ENCODE measurements at regions not wholly inside any gene's neighbourhood (a gene's known extent, or its start where the extent isn't known, plus 50 kb on each side); places are given as distances from the start of the nearest gene placed in this dataset.
"Not testable (repeated sequence)": the region's sequence is repeated elsewhere in the genome, so short reads cannot be mapped to it uniquely, and the experiment has no call there.

DNA sequence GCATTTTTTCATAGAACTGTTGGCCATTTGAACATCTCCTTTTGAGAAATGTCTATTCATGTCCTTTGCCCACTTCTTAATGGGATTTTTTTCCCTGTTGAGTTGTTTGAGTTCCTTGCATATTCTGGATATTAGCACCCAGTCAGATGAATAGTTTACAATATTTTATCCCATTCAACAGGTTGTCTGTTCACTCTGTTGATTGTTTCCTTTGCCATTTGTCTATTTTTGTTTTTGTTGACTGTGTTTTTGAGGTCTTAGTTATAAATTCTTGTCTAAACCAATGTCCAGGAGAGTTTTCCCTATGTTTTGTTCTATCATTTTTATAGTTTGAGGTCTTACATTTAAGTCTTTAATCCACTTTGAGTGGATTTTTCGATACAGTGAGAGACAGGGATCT is 139.0 kb upstream of the TNPO1 start:
- Histone ChIP-seq H3K4me1 (no peaks in the 10 kb centered on the region), H3K27ac (no peak overlapping the region), H3K36me3 (no peaks in the 10 kb centered on the region), H3K9me3 (peaks cover 0 to 22% (median 4%) of the 10 kb centered on the region in 12 donors), H3K4me3 (no peak overlapping the region), H3K27me3 (peaks cover 0 to 5% (median 0%) of the 10 kb centered on the region in 9 donors)
- 60 to 70% (median 64%) methylated on average over 1 of the region's 1 CpG for WGBS, 4 donors
- TF ChIP-seq, protein P1, sequence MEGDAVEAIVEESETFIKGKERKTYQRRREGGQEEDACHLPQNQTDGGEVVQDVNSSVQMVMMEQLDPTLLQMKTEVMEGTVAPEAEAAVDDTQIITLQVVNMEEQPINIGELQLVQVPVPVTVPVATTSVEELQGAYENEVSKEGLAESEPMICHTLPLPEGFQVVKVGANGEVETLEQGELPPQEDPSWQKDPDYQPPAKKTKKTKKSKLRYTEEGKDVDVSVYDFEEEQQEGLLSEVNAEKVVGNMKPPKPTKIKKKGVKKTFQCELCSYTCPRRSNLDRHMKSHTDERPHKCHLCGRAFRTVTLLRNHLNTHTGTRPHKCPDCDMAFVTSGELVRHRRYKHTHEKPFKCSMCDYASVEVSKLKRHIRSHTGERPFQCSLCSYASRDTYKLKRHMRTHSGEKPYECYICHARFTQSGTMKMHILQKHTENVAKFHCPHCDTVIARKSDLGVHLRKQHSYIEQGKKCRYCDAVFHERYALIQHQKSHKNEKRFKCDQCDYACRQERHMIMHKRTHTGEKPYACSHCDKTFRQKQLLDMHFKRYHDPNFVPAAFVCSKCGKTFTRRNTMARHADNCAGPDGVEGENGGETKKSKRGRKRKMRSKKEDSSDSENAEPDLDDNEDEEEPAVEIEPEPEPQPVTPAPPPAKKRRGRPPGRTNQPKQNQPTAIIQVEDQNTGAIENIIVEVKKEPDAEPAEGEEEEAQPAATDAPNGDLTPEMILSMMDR (IDR thresholded peaks at IDR 0.05), result no peak
- TF ChIP-seq POLR2A (IDR thresholded peaks at IDR 0.05), result no peak
- DNase-seq (no peak), ATAC-seq (no peak)
- intact Hi-C loops (cut with DNase I), result loop anchor here in 1 of 10 donors (10.0 kb wide), 1 partner anchor 53 kb away; no protein-coding TSS in a partner anchor

DNA sequence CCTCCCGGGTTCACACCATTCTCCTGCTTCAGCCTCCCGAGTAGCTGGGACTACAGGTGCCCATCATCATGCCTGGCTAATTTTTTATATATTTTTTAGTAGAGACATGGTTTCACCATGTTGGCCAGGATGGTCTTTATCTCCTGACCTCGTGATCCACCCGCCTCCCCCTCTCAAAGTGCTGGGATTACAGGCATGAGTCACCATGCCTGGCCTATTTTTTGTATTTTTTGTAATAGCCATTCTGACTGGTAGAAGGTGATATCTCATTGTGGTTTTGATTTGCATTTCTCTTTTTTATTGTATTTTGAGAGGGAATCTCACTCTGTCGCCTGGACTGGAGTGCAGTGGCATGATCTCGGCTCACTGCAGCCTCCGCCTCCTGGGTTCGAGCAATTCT is 139.6 kb upstream of the TNPO1 start:
- H3K27ac ChIP-seq, ATAC-seq, H3K36me3 ChIP-seq, DNase-seq, H3K4me3 ChIP-seq, H3K27me3 ChIP-seq, H3K4me1 ChIP-seq: not testable (repeated sequence)
- intact Hi-C loops (cut with DNase I), result loop anchor here in 1 of 10 donors (10.0 kb wide), 1 partner anchor 52 kb away; no protein-coding TSS in a partner anchor
- WGBS, 4 donors, result 87 to 90% (median 89%) methylated on average over 8 of the region's 8 CpGs
- peaks cover 0 to 22% (median 4%) of the 10 kb centered on the region in 12 donors for H3K9me3 ChIP-seq

DNA sequence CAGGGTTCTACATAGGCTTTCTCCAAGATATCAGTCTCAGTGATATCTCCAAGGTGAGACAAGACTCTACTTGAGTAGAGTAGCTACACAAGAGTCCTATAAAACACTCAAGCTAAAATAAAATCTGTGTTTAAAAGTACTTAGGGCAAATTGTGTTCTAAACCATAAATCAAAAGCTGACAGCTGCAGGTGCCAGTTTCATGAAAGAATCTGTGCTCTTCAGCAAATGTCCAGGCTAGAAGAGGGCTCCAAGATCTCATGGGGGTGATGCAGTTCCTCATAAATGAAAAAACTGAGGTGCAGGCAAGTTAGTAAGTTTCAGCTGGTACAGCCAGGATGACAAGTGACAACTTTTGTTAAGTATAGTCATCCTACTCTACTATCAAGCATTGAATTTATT is 142.8 kb upstream of the TNPO1 start:
- H3K27me3 ChIP-seq, result no peaks in the 10 kb centered on the region
- H3K36me3 ChIP-seq, result no peaks in the 10 kb centered on the region
- intact Hi-C loops (cut with DNase I), result loop anchor here in 1 of 10 donors (10.0 kb wide), 1 partner anchor 49 kb away; no protein-coding TSS in a partner anchor
- DNase-seq, result no peak
- ATAC-seq, result no peak
- H3K9me3 ChIP-seq, result peaks cover 0 to 22% (median 4%) of the 10 kb centered on the region in 12 donors
- H3K4me1 ChIP-seq, result no peaks in the 10 kb centered on the region
- H3K27ac ChIP-seq, result no peak overlapping the region
- H3K4me3 ChIP-seq, result no peak overlapping the region
- TF ChIP-seq, protein P1 (IDR thresholded peaks at IDR 0.05), result no peak
- TF ChIP-seq POLR2A (IDR thresholded peaks at IDR 0.05), result no peak

DNA sequence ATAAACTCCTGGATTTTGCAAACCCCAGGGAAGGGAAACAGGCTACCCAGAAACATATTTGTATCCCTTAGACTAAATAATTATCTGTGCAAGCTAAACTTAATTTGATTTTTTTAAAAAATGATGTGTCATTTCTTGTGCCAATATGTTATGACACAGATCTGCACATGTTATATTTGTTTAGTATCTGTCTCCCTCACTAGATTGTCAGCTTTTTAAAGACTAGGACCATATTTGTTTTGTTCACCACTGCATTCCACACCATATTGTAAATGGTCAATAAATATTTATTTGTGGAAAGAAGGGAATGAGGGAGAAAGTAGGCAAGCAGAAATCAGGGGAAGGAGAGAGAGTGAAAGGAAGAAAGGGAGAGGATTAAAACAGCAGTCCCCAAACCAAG is 143.3 kb upstream of the TNPO1 start:
- ATAC-seq (no peak), DNase-seq (no peak)
- H3K4me3 ChIP-seq, result no peak overlapping the region
- TF ChIP-seq, protein P1 (IDR thresholded peaks at IDR 0.05), result no peak
- TF ChIP-seq POLR2A (IDR thresholded peaks at IDR 0.05), result no peak
- no peaks in the 10 kb centered on the region for H3K27me3 ChIP-seq
- intact Hi-C loops (cut with DNase I), result loop anchor here in 1 of 10 donors (10.0 kb wide), 1 partner anchor 48 kb away; no protein-coding TSS in a partner anchor
- H3K9me3 ChIP-seq, result peaks cover 0 to 21% (median 4%) of the 10 kb centered on the region in 12 donors
- H3K36me3 ChIP-seq, result no peaks in the 10 kb centered on the region
- no peaks in the 10 kb centered on the region for H3K4me1 ChIP-seq
- no peak overlapping the region for H3K27ac ChIP-seq

DNA sequence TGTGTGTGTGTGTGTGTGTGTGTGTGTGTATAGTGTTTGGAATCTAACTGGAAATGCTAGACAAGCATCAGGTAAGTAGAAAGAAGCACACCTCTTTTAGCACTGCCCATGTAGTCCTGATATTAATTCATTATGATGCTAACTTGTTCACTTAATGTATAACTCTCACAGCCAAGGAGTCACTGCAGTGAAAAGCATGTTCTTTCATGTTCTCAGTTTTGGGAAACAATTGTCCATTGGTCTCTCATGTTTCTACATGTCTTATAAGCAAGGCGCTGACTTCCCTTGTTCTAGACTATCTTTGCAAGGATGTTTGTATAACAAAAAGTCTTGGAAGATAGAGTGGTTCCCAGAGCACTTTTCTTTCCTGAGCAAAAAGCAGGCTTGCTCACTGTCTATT is 148.8 kb upstream of the TNPO1 start:
- no peaks in the 10 kb centered on the region for H3K4me1 ChIP-seq
- no peak overlapping the region for H3K27ac ChIP-seq
- WGBS, 4 donors, result 77 to 94% (median 84%) methylated on average over 1 of the region's 1 CpG
- DNase-seq (no peak), ATAC-seq (no peak)
- no peaks in the 10 kb centered on the region for H3K36me3 ChIP-seq
- intact Hi-C loops (cut with DNase I), result no loop called here
- H3K4me3 ChIP-seq, result no peak overlapping the region
- TF ChIP-seq, protein P1 (IDR thresholded peaks at IDR 0.05), result no peak
- no peak for TF ChIP-seq POLR2A (IDR thresholded peaks at IDR 0.05)
- peaks cover 0 to 6% (median 0%) of the 10 kb centered on the region in 9 donors for H3K27me3 ChIP-seq
- peaks cover 0 to 4% (median 0%) of the 10 kb centered on the region in 12 donors for H3K9me3 ChIP-seq
